HepG2 (cell line): ENCODE measurements at regions not wholly inside any gene's neighbourhood (a gene's known extent, or its start where the extent isn't known, plus 50 kb on each side); places are given as distances from the start of the nearest gene placed in this dataset.

Experiments
- ATAC-seq: fragments of 200-7000 bp; cut with Tn5 transposase; 3 replicates; pipeline ENCODE4 v1.9.1; 2020; ENCODE audit warnings: mild to moderate bottlenecking, moderate library complexity
- BruUV-seq: library from RNA; stranded (reverse); fragments of 400-500 nt; replicated peaks from 2 replicates; lab custom pipeline; 2021; lab: Mats Ljungman, UMichigan
- CTCF ChIA-PET: fragments of 300-600 bp; formaldehyde crosslinking; extraction: SDS; loops from one replicate; lab custom pipeline; 2021; ENCODE audit warnings: low total read pairs, inconsistent platforms, low intra/inter-chr PET ratio; lab: Yijun Ruan, JAX
- POLR2A ChIA-PET: fragments of 350-600 bp; sonication (Branson Sonifier 250); formaldehyde crosslinking; loops from one replicate; lab custom pipeline; 2020; ENCODE audit warnings: antibody characterized with exemption, inconsistent platforms; lab: Yijun Ruan, JAX
- DNase-seq: peaks from one replicate; pipeline ENCODE4 v3.0.0-alpha.2; 2015; ENCODE audit warnings: low spot score
- FAIRE-seq: peaks from 3 replicates; lab custom pipeline; 2011; peaks lifted over from hg19 to GRCh38; lab: Jason Lieb, UNC
- H2AFZ ChIP-seq: one replicate; pipeline ENCODE4 v1.6.1; 2011; ENCODE audit warnings: low read length, inconsistent platforms
- H3K27ac ChIP-seq: fragments of 300-600 bp; 3 replicates; pipeline ENCODE4 v1.8.0; 2011; ENCODE audit warnings: mixed run types, mild to moderate bottlenecking, mixed read lengths, low read length, inconsistent platforms; ENCODE audit not compliant: insufficient read depth; ENCODE audit errors: extremely low read length
- H3K27me3 ChIP-seq, 2 experiments: fragments of 200-600 bp in 1 of 2; 2 replicates in 1 of 2; 3 replicates in 1 of 2; pipeline versions ENCODE4 v1.6.0 to v1.8.0; 2011; ENCODE audit warnings: low read length in 2 of 2, mild to moderate bottlenecking in 2 of 2, moderate library complexity in 2 of 2, inconsistent platforms in 1 of 2; ENCODE audit not compliant: insufficient read depth in 2 of 2, control insufficient read depth in 1 of 2
- H3K36me3 ChIP-seq, 2 experiments: fragments of 200-600 bp in 1 of 2; replicated peaks in 1 of 2; 2 replicates in 1 of 2; 3 replicates in 1 of 2; pipeline versions ENCODE4 v1.5.1 to v1.8.0; 2011; ENCODE audit warnings: low read length in 2 of 2, inconsistent platforms in 1 of 2; ENCODE audit not compliant: insufficient read depth in 2 of 2, control insufficient read depth in 1 of 2
- H3K4me1 ChIP-seq: 2 replicates; pipeline ENCODE4 v1.5.1; 2012; ENCODE audit warnings: low read length, inconsistent platforms; ENCODE audit not compliant: insufficient read depth
- H3K4me2 ChIP-seq: 2 replicates; pipeline ENCODE4 v1.6.0; 2011; ENCODE audit warnings: low read depth, low read length, inconsistent platforms
- H3K4me3 ChIP-seq, 3 experiments: fragments of 200-600 bp in 1 of 3; sonication (generic), shearing (Covaris generic) in 1 of 3; replicated peaks in 1 of 3; 2 replicates each; pipeline ENCODE4 v1.5.1; 2011 to 2016; ENCODE audit warnings: low read length in 3 of 3, inconsistent platforms in 2 of 3, low read depth in 2 of 3, mild to moderate bottlenecking in 2 of 3, control low read depth in 1 of 3, mixed read lengths in 1 of 3; ENCODE audit not compliant: insufficient read depth in 1 of 3
- H3K79me2 ChIP-seq: one replicate; pipeline ENCODE4 v1.6.1; 2011; ENCODE audit warnings: low read length, inconsistent platforms; ENCODE audit not compliant: insufficient read depth
- H3K9ac ChIP-seq: 2 replicates; pipeline ENCODE4 v1.6.0; 2011; ENCODE audit warnings: mild to moderate bottlenecking, low read depth, low read length, inconsistent platforms; ENCODE audit not compliant: insufficient read depth
- H3K9me3 ChIP-seq: 2 replicates; pipeline ENCODE4 v1.5.1; 2012; ENCODE audit warnings: mild to moderate bottlenecking, low read length
- H4K20me1 ChIP-seq: 2 replicates; pipeline ENCODE4 v1.6.0; 2011; ENCODE audit warnings: inconsistent platforms, mild to moderate bottlenecking, low read length, moderate library complexity; ENCODE audit not compliant: insufficient read depth
- CBX1 ChIP-seq: IDR thresholded peaks from one replicate; pipeline ENCODE4 v1.6.1; 2016; ENCODE audit warnings: antibody characterized with exemption, low read depth
- CCDC6 ChIP-seq: sonication (generic); formaldehyde crosslinking; IDR thresholded peaks from 2 replicates; pipeline ENCODE4 v1.8.1; 2022; ENCODE audit warnings: mild to moderate bottlenecking, missing genetic modification reagents, moderate library complexity
- GABPA ChIP-seq, 2 experiments: IDR thresholded peaks; 2 replicates each; pipeline ENCODE4 v1.6.1; 2011 to 2016; ENCODE audit warnings: low read depth in 2 of 2, low read length in 1 of 2, missing biosample characterization in 1 of 2, missing genetic modification characterization in 1 of 2
- KDM5B ChIP-seq: sonication (generic); formaldehyde crosslinking; IDR thresholded peaks from 2 replicates; pipeline ENCODE4 v1.4.0; 2020; ENCODE audit warnings: missing genetic modification reagents, mild to moderate bottlenecking, borderline replicate concordance
- MAF1 ChIP-seq: sonication (generic); formaldehyde crosslinking; IDR thresholded peaks from 2 replicates; pipeline ENCODE4 v1.5.0; 2020; ENCODE audit warnings: missing genetic modification reagents, borderline replicate concordance
- RXRB ChIP-seq: IDR thresholded peaks from 2 replicates; pipeline ENCODE4 v1.6.1; 2016; ENCODE audit warnings: borderline replicate concordance, missing genetic modification reagents, missing compliant biosample characterization
- SNAPC2 ChIP-seq: sonication (generic); formaldehyde crosslinking; IDR thresholded peaks from 2 replicates; pipeline ENCODE4 v1.8.1; 2022; ENCODE audit warnings: mild to moderate bottlenecking, missing genetic modification reagents
- THAP11 ChIP-seq: IDR thresholded peaks from 2 replicates; pipeline ENCODE4 v1.6.1; 2016; ENCODE audit warnings: missing biosample characterization, missing genetic modification reagents
- TSC22D2 ChIP-seq: sonication (generic); formaldehyde crosslinking; IDR thresholded peaks from 2 replicates; pipeline ENCODE4 v1.5.1; 2020; ENCODE audit warnings: missing genetic modification reagents, mild to moderate bottlenecking, borderline replicate concordance
- ZNF180 ChIP-seq: sonication (generic); formaldehyde crosslinking; IDR thresholded peaks from 2 replicates; pipeline ENCODE4 v1.4.0; 2020; ENCODE audit warnings: low read depth, missing genetic modification reagents, borderline replicate concordance
- ZNF230 ChIP-seq: sonication (generic); formaldehyde crosslinking; IDR thresholded peaks from 2 replicates; pipeline ENCODE4 v1.4.0; 2020; ENCODE audit warnings: mild to moderate bottlenecking, missing genetic modification reagents
- ZNF589 ChIP-seq: sonication (generic); formaldehyde crosslinking; conservative IDR thresholded peaks from 2 replicates; pipeline ENCODE4 v1.8.0; 2022; ENCODE audit warnings: mild to moderate bottlenecking, moderate library complexity, missing genetic modification reagents
- ZNF619 ChIP-seq: sonication (generic); formaldehyde crosslinking; IDR thresholded peaks from 2 replicates; pipeline ENCODE4 v1.4.0; 2020; ENCODE audit warnings: mild to moderate bottlenecking, missing genetic modification reagents
- WGBS: methylation state at CpG from one replicate; pipeline ENCODE4 v1.1.6; 2017; ENCODE audit warnings: low lambda C conversion rate; 5-methylcytosine and 5-hydroxymethylcytosine counted together
- in situ Hi-C: cut with HindIII; loops from 2 replicates; pipeline ENCODE4 v1.10.0; 2017; ENCODE audit warnings: low pct_unique_long_range_greater_than_20kb; ENCODE audit not compliant: extremely low pct_ligation_motif_present
- intact Hi-C: fragments of 100-400 bp; cut with micrococcal nuclease; formaldehyde crosslinking; loops from one replicate; pipeline ENCODE4 v1.10.0; 2022; ENCODE audit not compliant: unreplicated experiment
- TF ChIP-seq, protein P1 (sequence below): sonication (generic); formaldehyde crosslinking; IDR thresholded peaks from 2 replicates; pipeline ENCODE4 v1.4.0; 2020; ENCODE audit warnings: mild to moderate bottlenecking, low read depth, missing genetic modification reagents
- TF ChIP-seq, protein P2 (sequence below): sonication (generic); formaldehyde crosslinking; IDR thresholded peaks from 2 replicates; pipeline ENCODE4 v1.8.0; 2022; ENCODE audit warnings: missing genetic modification reagents, mild to moderate bottlenecking, inconsistent platforms, borderline replicate concordance
- TF ChIP-seq, protein P3 (sequence below): sonication (generic); formaldehyde crosslinking; IDR thresholded peaks from 2 replicates; pipeline ENCODE4 v1.5.0; 2020; ENCODE audit warnings: mild to moderate bottlenecking, missing genetic modification reagents, borderline replicate concordance
- TF ChIP-seq, protein P4 (sequence below): sonication (generic); formaldehyde crosslinking; conservative IDR thresholded peaks from 2 replicates; pipeline ENCODE4 v1.8.1; 2023; ENCODE audit warnings: missing genetic modification reagents

DNA sequence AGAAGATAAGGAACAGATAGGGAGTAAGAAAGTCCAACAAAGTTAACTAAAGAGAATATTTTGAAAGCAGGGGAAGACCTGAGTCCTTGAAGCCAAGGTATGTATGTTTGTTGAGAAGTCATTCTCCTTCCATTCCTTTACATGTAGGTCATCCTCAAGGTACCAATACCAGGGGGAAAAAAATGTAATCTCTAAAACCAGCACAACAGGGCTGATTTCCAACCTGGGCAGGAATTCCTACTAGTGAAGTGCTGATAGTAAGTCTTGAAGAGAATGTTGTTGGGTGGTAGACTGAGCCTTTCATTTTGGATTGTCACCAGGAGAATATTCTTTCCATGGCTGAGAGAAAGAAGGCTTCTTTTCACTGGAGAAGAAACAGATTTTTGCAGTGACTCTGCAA is 117.1 kb upstream of the ZNF462 start (continued):
- TF ChIP-seq, protein P1, sequence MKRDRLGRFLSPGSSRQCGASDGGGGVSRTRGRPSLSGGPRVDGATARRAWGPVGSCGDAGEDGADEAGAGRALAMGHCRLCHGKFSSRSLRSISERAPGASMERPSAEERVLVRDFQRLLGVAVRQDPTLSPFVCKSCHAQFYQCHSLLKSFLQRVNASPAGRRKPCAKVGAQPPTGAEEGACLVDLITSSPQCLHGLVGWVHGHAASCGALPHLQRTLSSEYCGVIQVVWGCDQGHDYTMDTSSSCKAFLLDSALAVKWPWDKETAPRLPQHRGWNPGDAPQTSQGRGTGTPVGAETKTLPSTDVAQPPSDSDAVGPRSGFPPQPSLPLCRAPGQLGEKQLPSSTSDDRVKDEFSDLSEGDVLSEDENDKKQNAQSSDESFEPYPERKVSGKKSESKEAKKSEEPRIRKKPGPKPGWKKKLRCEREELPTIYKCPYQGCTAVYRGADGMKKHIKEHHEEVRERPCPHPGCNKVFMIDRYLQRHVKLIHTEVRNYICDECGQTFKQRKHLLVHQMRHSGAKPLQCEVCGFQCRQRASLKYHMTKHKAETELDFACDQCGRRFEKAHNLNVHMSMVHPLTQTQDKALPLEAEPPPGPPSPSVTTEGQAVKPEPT (CRISPR knock-in tag) = no peak
- TF ChIP-seq ZNF589 (CRISPR knock-in tag) (no peak), TSC22D2 (CRISPR knock-in tag) (no peak), GABPA (IDR thresholded peaks at IDR 0.05; ENCODE audit: low read depth, low read length) (no peak), GABPA (CRISPR knock-in tag; IDR thresholded peaks at IDR 0.05; ENCODE audit: low read depth) (no peak)
- TF ChIP-seq, protein P2, sequence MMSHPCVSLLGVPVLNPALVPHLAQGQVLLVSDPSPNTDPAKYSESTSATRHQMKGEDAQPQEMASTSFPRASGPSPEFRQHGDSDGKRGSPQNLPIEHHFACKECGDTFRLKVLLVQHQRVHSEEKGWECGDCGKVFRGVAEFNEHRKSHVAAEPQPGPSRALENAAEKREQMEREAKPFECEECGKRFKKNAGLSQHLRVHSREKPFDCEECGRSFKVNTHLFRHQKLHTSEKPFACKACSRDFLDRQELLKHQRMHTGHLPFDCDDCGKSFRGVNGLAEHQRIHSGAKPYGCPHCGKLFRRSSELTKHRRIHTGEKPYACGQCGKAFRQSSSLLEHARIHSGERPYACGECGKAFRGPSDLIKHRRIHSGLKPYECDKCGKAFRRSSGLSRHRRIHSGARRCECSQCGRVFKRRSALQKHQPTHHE (CRISPR knock-in tag) = no peak
- TF ChIP-seq, protein P3, sequence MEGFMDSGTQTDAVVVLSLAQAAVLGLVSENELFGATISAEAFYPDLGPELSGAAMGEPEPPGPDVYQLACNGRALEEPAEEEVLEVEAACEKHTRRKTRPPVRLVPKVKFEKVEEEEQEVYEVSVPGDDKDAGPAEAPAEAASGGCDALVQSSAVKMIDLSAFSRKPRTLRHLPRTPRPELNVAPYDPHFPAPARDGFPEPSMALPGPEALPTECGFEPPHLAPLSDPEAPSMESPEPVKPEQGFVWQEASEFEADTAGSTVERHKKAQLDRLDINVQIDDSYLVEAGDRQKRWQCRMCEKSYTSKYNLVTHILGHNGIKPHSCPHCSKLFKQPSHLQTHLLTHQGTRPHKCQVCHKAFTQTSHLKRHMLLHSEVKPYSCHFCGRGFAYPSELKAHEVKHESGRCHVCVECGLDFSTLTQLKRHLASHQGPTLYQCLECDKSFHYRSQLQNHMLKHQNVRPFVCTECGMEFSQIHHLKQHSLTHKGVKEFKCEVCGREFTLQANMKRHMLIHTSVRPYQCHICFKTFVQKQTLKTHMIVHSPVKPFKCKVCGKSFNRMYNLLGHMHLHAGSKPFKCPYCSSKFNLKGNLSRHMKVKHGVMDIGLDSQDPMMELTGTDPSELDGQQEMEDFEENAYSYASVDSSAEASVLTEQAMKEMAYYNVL (CRISPR knock-in tag) = no peak
- TF ChIP-seq, all 625 proteins: peak for 0

GRCh38 chr9:106751681-106752080 is 111.3 kb upstream of the ZNF462 start:
- WGBS = 3% methylated on average over 5 of the region's 5 CpGs
- no peaks in the 10 kb centered on the region for H3K27me3 ChIP-seq
- no peak overlapping the region for H3K4me3 ChIP-seq
- intact Hi-C loops = no loop called here
- no peaks in the 10 kb centered on the region for H3K79me2 ChIP-seq
- H4K20me1 ChIP-seq = no peaks in the 10 kb centered on the region
- ChIA-PET CTCF (no interaction called here), POLR2A (no interaction called here)
- BruUV-seq = no TSS peak
- H3K36me3 ChIP-seq = no peaks in the 10 kb centered on the region
- in situ Hi-C loops = no loop called here
- no peaks in the 10 kb centered on the region for H3K9me3 ChIP-seq
- H3K4me1 ChIP-seq = no peaks in the 10 kb centered on the region
- H2AFZ ChIP-seq = no peak overlapping the region
- no peak for ATAC-seq
- no peak overlapping the region for H3K9ac ChIP-seq
- no peak overlapping the region for H3K4me2 ChIP-seq
- DNase-seq = no peak
- FAIRE-seq = no peak
- no peak overlapping the region for H3K27ac ChIP-seq
- TF ChIP-seq ZNF619 (no peak), KDM5B (CRISPR knock-in tag) (no peak), ZNF180 (CRISPR knock-in tag) (no peak), MAF1 (CRISPR knock-in tag) (no peak), RXRB (no peak), THAP11 (no peak), SNAPC2 (CRISPR knock-in tag) (no peak), CCDC6 (no peak), CBX1 (no peak), ZNF230 (no peak)
- TF ChIP-seq, protein P4, sequence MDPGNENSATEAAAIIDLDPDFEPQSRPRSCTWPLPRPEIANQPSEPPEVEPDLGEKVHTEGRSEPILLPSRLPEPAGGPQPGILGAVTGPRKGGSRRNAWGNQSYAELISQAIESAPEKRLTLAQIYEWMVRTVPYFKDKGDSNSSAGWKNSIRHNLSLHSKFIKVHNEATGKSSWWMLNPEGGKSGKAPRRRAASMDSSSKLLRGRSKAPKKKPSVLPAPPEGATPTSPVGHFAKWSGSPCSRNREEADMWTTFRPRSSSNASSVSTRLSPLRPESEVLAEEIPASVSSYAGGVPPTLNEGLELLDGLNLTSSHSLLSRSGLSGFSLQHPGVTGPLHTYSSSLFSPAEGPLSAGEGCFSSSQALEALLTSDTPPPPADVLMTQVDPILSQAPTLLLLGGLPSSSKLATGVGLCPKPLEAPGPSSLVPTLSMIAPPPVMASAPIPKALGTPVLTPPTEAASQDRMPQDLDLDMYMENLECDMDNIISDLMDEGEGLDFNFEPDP (CRISPR knock-in tag) = no peak
